Body of pancreas (tissue), 4 donors: ENCODE measurements at regions not wholly inside any gene's neighbourhood (a gene's known extent, or its start where the extent isn't known, plus 50 kb on each side); places are given as distances from the start of the nearest gene placed in this dataset.

Source experiments
- ATAC-seq: fragments of 150-250 bp; one replicate; pipeline ENCODE4 v1.9.1; 2016
- DNase-seq, 4 donors: peaks; one replicate each; pipeline ENCODE4 v3.0.0-alpha.2; 2019
- H3K27ac ChIP-seq, 4 donors: fragments of 200-600 bp; sonication (generic); 1 replicate in 3 of 4; 2 replicates in 1 of 4; pipeline versions ENCODE4 v1.5.1 to v1.6.1; 2016 to 2019; ENCODE audit warnings: mild to moderate bottlenecking in 1 of 4, mixed read lengths in 1 of 4, moderate library complexity in 1 of 4
- H3K27me3 ChIP-seq, 2 donors: fragments of 200-600 bp; sonication (generic); one replicate each; pipeline ENCODE4 v1.6.0; 2016; ENCODE audit warnings: mild to moderate bottlenecking in 1 of 2
- H3K36me3 ChIP-seq, 2 donors: fragments of 200-600 bp; sonication (generic); replicated peaks in 1 of 2; 2 replicates each; pipeline ENCODE4 v1.5.1; 2016; ENCODE audit warnings: low read depth in 2 of 2; ENCODE audit not compliant: insufficient read depth in 1 of 2
- H3K4me1 ChIP-seq: fragments of 200-600 bp; sonication (generic); one replicate; pipeline ENCODE4 v1.6.0; 2016
- H3K4me3 ChIP-seq, 2 donors: fragments of 200-600 bp; sonication (generic); 1 replicate in 1 of 2; 2 replicates in 1 of 2; pipeline ENCODE4 v1.5.1; 2016 to 2019
- H3K9me3 ChIP-seq, 3 donors: fragments of 200-600 bp; sonication (generic); 1 replicate in 2 of 3; 2 replicates in 1 of 3; pipeline ENCODE4 v1.5.1; 2016
- CTCF ChIP-seq, 7 experiments: fragments of 450-650 bp in 4 of 7; fragments of 200-600 bp in 3 of 7; sonication (generic) in 3 of 7; IDR thresholded peaks; one replicate each; pipeline ENCODE4 v1.5.1; 2016 to 2019; ENCODE audit warnings: antibody characterized with exemption in 7 of 7
- POLR2A ChIP-seq, 3 donors: fragments of 450-650 bp; IDR thresholded peaks; one replicate each; pipeline ENCODE4 v1.6.1; 2016; ENCODE audit warnings: antibody characterized with exemption in 3 of 3, mild to moderate bottlenecking in 2 of 3
- WGBS, 2 donors: methylation state at CpG; one replicate each; pipeline ENCODE4 v1.1.5; 2017; 5-methylcytosine and 5-hydroxymethylcytosine counted together
- intact Hi-C: fragments of 100-400 bp; cut with DNase I; formaldehyde crosslinking; loops from one replicate; pipeline ENCODE4 v1.15.1; 2023

DNA sequence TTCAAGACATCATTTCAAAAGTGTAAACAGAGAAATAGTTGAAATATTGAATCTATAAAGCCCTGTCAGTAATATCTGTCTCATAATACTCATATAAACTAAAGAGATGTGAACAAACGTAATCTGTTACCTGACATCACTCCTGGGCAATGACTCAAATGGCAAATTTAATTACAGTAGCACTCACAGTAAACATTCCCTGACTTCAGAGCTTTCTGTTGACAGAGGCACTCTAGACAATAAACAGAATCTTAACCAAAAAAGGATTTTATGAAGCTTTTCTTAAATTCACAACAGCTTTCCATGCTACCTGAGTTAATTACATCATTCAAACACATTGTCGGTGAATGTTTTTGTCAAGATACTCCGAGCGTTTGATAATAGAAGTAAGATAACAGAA, 128.1 kb upstream of the PDE1A start:
- Histone ChIP-seq H3K27me3 (no peaks in the 10 kb centered on the region), H3K36me3 (no peaks in the 10 kb centered on the region), H3K4me1 (no peaks in the 10 kb centered on the region), H3K27ac (no peak overlapping the region), H3K4me3 (no peak overlapping the region), H3K9me3 (no peaks in the 10 kb centered on the region)
- intact Hi-C loops = no loop called here
- ATAC-seq = no peak
- DNase-seq = no peak
- 63 to 77% methylated on average over 4 of the region's 4 CpGs for WGBS, 2 donors
- no peak for TF ChIP-seq POLR2A (IDR thresholded peaks at IDR 0.05)
- no peak for TF ChIP-seq CTCF (IDR thresholded peaks at IDR 0.05)

DNA sequence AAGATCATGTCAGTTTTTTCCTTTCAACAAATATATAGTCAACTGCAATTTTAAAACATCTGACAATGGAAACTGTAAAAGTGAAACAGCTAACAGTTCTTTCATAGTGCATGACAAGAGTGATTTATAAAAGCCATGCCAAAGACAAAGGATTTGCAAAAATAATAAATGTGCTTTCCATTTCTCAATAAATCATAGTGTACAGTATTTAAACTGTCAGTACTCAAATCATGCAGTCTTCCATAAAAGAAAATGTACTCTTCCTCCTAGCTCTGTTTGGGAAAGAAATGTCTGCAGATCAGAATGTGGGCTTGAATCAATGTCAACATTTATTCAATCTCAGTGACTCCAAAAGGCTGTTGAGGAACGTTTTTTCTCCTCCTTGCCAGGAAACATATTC, 131.7 kb upstream of the PDE1A start:
- no peak for ATAC-seq
- DNase-seq = no peak
- H3K4me1 ChIP-seq = no peaks in the 10 kb centered on the region
- H3K27me3 ChIP-seq = no peaks in the 10 kb centered on the region
- H3K27ac ChIP-seq = no peak overlapping the region
- WGBS, 2 donors = 0% methylated on average over 1 of the region's 1 CpG
- no peak for TF ChIP-seq CTCF (IDR thresholded peaks at IDR 0.05)
- no peak for TF ChIP-seq POLR2A (IDR thresholded peaks at IDR 0.05)
- H3K4me3 ChIP-seq = no peak overlapping the region
- H3K9me3 ChIP-seq = no peaks in the 10 kb centered on the region
- intact Hi-C loops = no loop called here
- no peaks in the 10 kb centered on the region for H3K36me3 ChIP-seq

- Histone ChIP-seq H3K36me3 (no peaks in the 10 kb centered on the region), H3K27me3 (no peaks in the 10 kb centered on the region), H3K4me1 (no peaks in the 10 kb centered on the region), H3K4me3 (no peak overlapping the region), H3K9me3 (no peaks in the 10 kb centered on the region), H3K27ac (no peak overlapping the region)
- TF ChIP-seq POLR2A (IDR thresholded peaks at IDR 0.05) (no peak), CTCF (IDR thresholded peaks at IDR 0.05) (no peak)
- DNase-seq (no peak), ATAC-seq (no peak)
- WGBS, 2 donors = 86 to 87% methylated on average over 3 of the region's 3 CpGs
- intact Hi-C loops = no loop called here
Measured at GRCh38 chr2:182559623-182560022, 132.8 kb upstream of the PDE1A start.

DNA sequence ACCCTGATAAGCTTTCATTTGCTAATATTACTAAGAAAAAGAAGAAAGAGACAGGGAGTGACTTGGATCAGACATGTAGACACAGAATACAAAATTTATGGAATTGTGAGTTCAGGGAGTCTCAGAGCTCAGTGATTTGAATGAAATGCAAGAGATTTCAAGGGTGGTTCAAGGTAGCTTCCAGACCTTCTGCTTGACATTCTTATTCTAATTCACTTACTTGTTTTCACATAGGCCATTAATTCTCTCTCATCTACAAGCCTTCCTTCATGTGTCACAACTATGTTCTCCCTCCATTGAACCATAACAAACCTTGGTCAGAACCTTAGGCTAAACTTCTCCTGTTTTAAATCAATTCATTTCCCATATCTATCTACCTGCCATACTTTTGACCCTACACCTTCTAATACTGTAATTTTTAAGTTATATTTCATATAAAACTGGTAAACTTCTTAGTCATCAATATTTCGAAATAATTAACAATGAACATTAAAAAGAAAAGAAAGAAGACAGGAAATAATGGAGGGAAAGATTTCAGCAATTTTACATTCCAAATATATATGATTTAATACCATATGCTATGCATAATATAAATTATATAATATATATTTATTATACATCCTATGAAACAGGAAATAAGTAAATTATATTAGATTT, 139.2 kb upstream of the PDE1A start:
- no peak for DNase-seq
- no peaks in the 10 kb centered on the region for H3K36me3 ChIP-seq
- H3K4me3 ChIP-seq = no peak overlapping the region
- intact Hi-C loops = no loop called here
- ATAC-seq = no peak
- H3K4me1 ChIP-seq = no peaks in the 10 kb centered on the region
- TF ChIP-seq POLR2A (IDR thresholded peaks at IDR 0.05) = no peak
- TF ChIP-seq CTCF (IDR thresholded peaks at IDR 0.05) = no peak
- no peaks in the 10 kb centered on the region for H3K27me3 ChIP-seq
- no peak overlapping the region for H3K27ac ChIP-seq
- H3K9me3 ChIP-seq = no peaks in the 10 kb centered on the region
- WGBS, 2 donors = 45 to 69% methylated on average over 1 of the region's 1 CpG

- H3K27ac ChIP-seq = no peak overlapping the region
- no peak for DNase-seq
- 89 to 95% methylated on average over 4 of the region's 4 CpGs for WGBS, 2 donors
- H3K4me1 ChIP-seq = no peaks in the 10 kb centered on the region
- no peak for TF ChIP-seq CTCF (IDR thresholded peaks at IDR 0.05)
- no peak for TF ChIP-seq POLR2A (IDR thresholded peaks at IDR 0.05)
- H3K4me3 ChIP-seq = no peak overlapping the region
- no peaks in the 10 kb centered on the region for H3K27me3 ChIP-seq
- ATAC-seq = no peak
- no peaks in the 10 kb centered on the region for H3K36me3 ChIP-seq
- intact Hi-C loops = no loop called here
- H3K9me3 ChIP-seq = no peaks in the 10 kb centered on the region
Measured at GRCh38 chr2:182573553-182573952, 142.5 kb upstream of the DNAJC10 start.
